K562 (cell line): ENCODE measurements at regions not wholly inside any gene's neighbourhood (a gene's known extent, or its start where the extent isn't known, plus 50 kb on each side); places are given as distances from the start of the nearest gene placed in this dataset.

Experiments
- ATAC-seq: fragments of 200-7000 bp; cut with Tn5 transposase; 3 replicates; pipeline ENCODE4 v1.9.1; 2020; ENCODE audit warnings: moderate library complexity
- BruUV-seq: library from RNA; stranded (reverse); fragments of 400-500 nt; replicated peaks from 2 replicates; lab custom pipeline; 2021; lab: Mats Ljungman, UMichigan
- CTCF ChIA-PET: fragments of 300-600 bp; formaldehyde crosslinking; extraction: SDS; loops from one replicate; lab custom pipeline; 2021; ENCODE audit warnings: low intra/inter-chr PET ratio; lab: Yijun Ruan, JAX
- POLR2A ChIA-PET: fragments of 300-600, 350-650 bp; sonication (Branson Sonifier 250); formaldehyde crosslinking; extraction: SDS; loops from one replicate; lab custom pipeline; 2021; ENCODE audit warnings: antibody characterized with exemption, inconsistent platforms; lab: Yijun Ruan, JAX
- DNase-seq, 4 experiments: peaks; one replicate each; pipeline versions ENCODE4 v3.0.0 to v3.0.0-alpha.2; 2011 to 2018; ENCODE audit warnings: low spot score in 3 of 4, mixed read lengths in 3 of 4; ENCODE audit errors: extremely low read depth in 1 of 4
- FAIRE-seq: peaks from 2 replicates; lab custom pipeline; 2011; peaks lifted over from hg19 to GRCh38; lab: Jason Lieb, UNC
- H2AFZ ChIP-seq: 2 replicates; pipeline ENCODE4 v1.6.0; 2011; ENCODE audit warnings: low read depth, low read length, control low read depth, inconsistent platforms
- H3K27ac ChIP-seq: fragments of 200-600 bp; 3 replicates; pipeline ENCODE4 v1.8.0; 2011; ENCODE audit warnings: low read depth, mild to moderate bottlenecking, control low read depth, inconsistent platforms, low read length, moderate library complexity, mixed read lengths; ENCODE audit errors: extremely low read depth
- H3K27me3 ChIP-seq, 2 experiments: fragments of 300-600 bp in 1 of 2; 2 replicates in 1 of 2; 3 replicates in 1 of 2; pipeline versions ENCODE4 v1.6.0 to v1.8.0; 2011; ENCODE audit warnings: inconsistent platforms in 2 of 2, low read length in 2 of 2, mild to moderate bottlenecking in 1 of 2, mixed read lengths in 1 of 2, moderate library complexity in 1 of 2; ENCODE audit not compliant: control insufficient read depth in 2 of 2, insufficient read depth in 2 of 2
- H3K36me3 ChIP-seq: fragments of 300-600 bp; 3 replicates; pipeline ENCODE4 v1.8.0; 2011; ENCODE audit warnings: mild to moderate bottlenecking, low read length, inconsistent platforms; ENCODE audit not compliant: control insufficient read depth, insufficient read depth
- H3K4me1 ChIP-seq, 2 experiments: fragments of 200-600 bp in 1 of 2; replicated peaks in 1 of 2; 2 replicates in 1 of 2; 3 replicates in 1 of 2; pipeline versions ENCODE4 v1.5.1 to v1.8.0; 2011; ENCODE audit warnings: inconsistent platforms in 2 of 2, low read length in 2 of 2, mild to moderate bottlenecking in 1 of 2, mixed read lengths in 1 of 2, moderate library complexity in 1 of 2; ENCODE audit not compliant: control insufficient read depth in 2 of 2, insufficient read depth in 2 of 2
- H3K4me2 ChIP-seq: 2 replicates; pipeline ENCODE4 v1.6.1; 2011; ENCODE audit warnings: low read length, control low read depth, inconsistent platforms, mixed read lengths; ENCODE audit not compliant: insufficient read depth
- H3K4me3 ChIP-seq: fragments of 200-600 bp; sonication (generic), shearing (Covaris generic); 2 replicates; pipeline ENCODE4 v1.5.1; 2016; ENCODE audit warnings: control low read depth, inconsistent platforms
- H3K79me2 ChIP-seq: fragments of 200-600 bp; 3 replicates; pipeline ENCODE4 v1.8.0; 2011; ENCODE audit warnings: low read length, inconsistent platforms; ENCODE audit not compliant: control insufficient read depth, insufficient read depth
- H3K9ac ChIP-seq, 2 experiments: 2 replicates each; pipeline versions ENCODE4 v1.6.0 to v1.6.1; 2011; ENCODE audit warnings: low read depth in 2 of 2, low read length in 2 of 2, control low read depth in 1 of 2, inconsistent platforms in 1 of 2, mild to moderate bottlenecking in 1 of 2, mixed read lengths in 1 of 2; ENCODE audit not compliant: insufficient read depth in 1 of 2
- H3K9me1 ChIP-seq: one replicate; pipeline ENCODE4 v1.6.0; 2011; ENCODE audit warnings: inconsistent platforms, mild to moderate bottlenecking, low read length, moderate library complexity; ENCODE audit not compliant: control insufficient read depth, insufficient read depth
- H3K9me3 ChIP-seq: replicated peaks from 2 replicates; pipeline ENCODE4 v1.5.1; 2011; ENCODE audit warnings: low read depth, low read length, inconsistent platforms; ENCODE audit not compliant: control insufficient read depth, insufficient read depth
- H4K20me1 ChIP-seq: replicated peaks from 2 replicates; pipeline ENCODE4 v1.6.1; 2011; ENCODE audit warnings: low read length, inconsistent platforms, mixed read lengths; ENCODE audit not compliant: control insufficient read depth, insufficient read depth
- ATF1 ChIP-seq, 2 experiments: fragments of 450-650 bp in 1 of 2; IDR thresholded peaks; 2 replicates each; pipeline ENCODE4 v1.6.1; 2016; ENCODE audit warnings: missing compliant biosample characterization in 1 of 2, missing genetic modification characterization in 1 of 2
- HCFC1 ChIP-seq: IDR thresholded peaks from 2 replicates; pipeline ENCODE4 v1.6.1; 2012; ENCODE audit warnings: low read depth, low read length, improper control_type of control experiment
- HIVEP1 ChIP-seq: fragments of 250-450 bp; sonication (Bioruptor Pico); IDR thresholded peaks from 2 replicates; pipeline ENCODE4 v1.4.0; 2020; ENCODE audit warnings: mild to moderate bottlenecking
- KAT2B ChIP-seq: IDR thresholded peaks from one replicate; pipeline ENCODE4 v1.6.1; 2012; ENCODE audit warnings: low read depth, mild to moderate bottlenecking, control low read depth, inconsistent platforms, low read length, moderate library complexity
- KLF6 ChIP-seq: fragments of 250-450 bp; sonication (Bioruptor Pico); IDR thresholded peaks from 2 replicates; pipeline ENCODE4 v1.4.0; 2020; ENCODE audit warnings: mild to moderate bottlenecking, moderate library complexity, borderline replicate concordance
- MIER1 ChIP-seq: fragments of 450-650 bp; IDR thresholded peaks from 2 replicates; pipeline ENCODE4 v1.6.1; 2016; ENCODE audit warnings: antibody characterized with exemption, mild to moderate bottlenecking, low read depth
- PHB2 ChIP-seq: fragments of 450-650 bp; IDR thresholded peaks from 2 replicates; pipeline ENCODE4 v1.6.1; 2017; ENCODE audit warnings: low read depth
- SP1 ChIP-seq: sonication (generic); formaldehyde crosslinking; IDR thresholded peaks from 2 replicates; pipeline ENCODE4 v1.8.1; 2022; ENCODE audit warnings: mild to moderate bottlenecking, missing genetic modification reagents
- TEAD2 ChIP-seq: fragments of 450-650 bp; IDR thresholded peaks from 2 replicates; pipeline ENCODE4 v1.6.1; 2016; ENCODE audit warnings: missing genetic modification characterization, control low read depth, missing compliant biosample characterization
- ZFPM2 ChIP-seq: fragments of 250-450 bp; sonication (Bioruptor Pico); IDR thresholded peaks from 2 replicates; pipeline ENCODE4 v1.5.1; 2022; ENCODE audit warnings: mild to moderate bottlenecking
- ZNF589 ChIP-seq: fragments of 200-800 bp; sonication (Bioruptor generic); IDR thresholded peaks from 2 replicates; pipeline ENCODE4 v1.6.1; 2016; ENCODE audit warnings: low read depth, missing genetic modification characterization, missing compliant biosample characterization
- WGBS: fragments of 100-300 bp; shearing (Covaris generic); methylation state at CpG from one replicate; pipeline ENCODE4 v1.1.6; 2016; ENCODE audit warnings: low coverage, mixed read lengths; ENCODE audit not compliant: insufficient coverage; ENCODE audit errors: missing lambda C conversion rate; 5-methylcytosine and 5-hydroxymethylcytosine counted together
- in situ Hi-C: fragments of 300-500 bp; cut with MboI; formaldehyde crosslinking; loops from 4 replicates; pipeline ENCODE4 v1.15.0; 2018; ENCODE audit warnings: inconsistent platforms, mixed read lengths
- intact Hi-C: fragments of 100-400 bp; cut with micrococcal nuclease; formaldehyde crosslinking; loops from 2 replicates; pipeline ENCODE4 v1.14.2; 2022
- TF ChIP-seq, protein P1 (sequence below): fragments of 450-650 bp; IDR thresholded peaks from 2 replicates; pipeline ENCODE4 v1.6.1; 2018; ENCODE audit not compliant: partially characterized antibody
- TF ChIP-seq, protein P2 (sequence below): fragments of 450-650 bp; formaldehyde crosslinking; IDR thresholded peaks from 2 replicates; pipeline ENCODE4 v1.4.0; 2020; ENCODE audit warnings: mild to moderate bottlenecking, moderate library complexity
- TF ChIP-seq, protein P3 (sequence below): fragments of 450-650 bp; conservative IDR thresholded peaks from 2 replicates; pipeline ENCODE4 v1.6.1; 2016; ENCODE audit warnings: missing genetic modification characterization, low read depth, mild to moderate bottlenecking, control low read depth, missing compliant biosample characterization
- TF ChIP-seq, protein P4 (sequence below): fragments of 450-650 bp; formaldehyde crosslinking; IDR thresholded peaks from 2 replicates; pipeline ENCODE4 v1.4.0; 2020; ENCODE audit warnings: mild to moderate bottlenecking, moderate library complexity

DNA sequence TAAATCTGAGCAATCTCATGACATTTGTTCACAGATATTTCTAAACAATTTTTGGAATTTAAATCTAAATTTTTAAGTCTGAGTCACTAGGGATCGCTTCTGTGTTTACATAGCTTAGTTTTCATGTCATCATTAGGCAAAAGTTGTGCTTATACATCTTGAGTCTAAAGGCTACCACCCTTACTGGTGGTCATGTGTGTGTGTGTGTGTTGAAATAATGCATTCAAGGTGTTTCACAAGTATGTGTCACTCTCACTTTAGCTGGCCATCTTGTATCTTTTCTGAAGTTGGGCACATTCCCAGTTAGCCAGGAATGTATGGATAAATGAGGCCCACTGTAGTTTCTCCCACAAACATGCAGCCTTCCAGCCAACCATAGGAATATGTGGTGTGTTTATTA, 1162.5 kb upstream of the PRMT6 start:
- H3K36me3 ChIP-seq, result no peaks in the 10 kb centered on the region
- no peak for FAIRE-seq
- POLR2A ChIA-PET, result no interaction called here
- TF ChIP-seq, protein P1, sequence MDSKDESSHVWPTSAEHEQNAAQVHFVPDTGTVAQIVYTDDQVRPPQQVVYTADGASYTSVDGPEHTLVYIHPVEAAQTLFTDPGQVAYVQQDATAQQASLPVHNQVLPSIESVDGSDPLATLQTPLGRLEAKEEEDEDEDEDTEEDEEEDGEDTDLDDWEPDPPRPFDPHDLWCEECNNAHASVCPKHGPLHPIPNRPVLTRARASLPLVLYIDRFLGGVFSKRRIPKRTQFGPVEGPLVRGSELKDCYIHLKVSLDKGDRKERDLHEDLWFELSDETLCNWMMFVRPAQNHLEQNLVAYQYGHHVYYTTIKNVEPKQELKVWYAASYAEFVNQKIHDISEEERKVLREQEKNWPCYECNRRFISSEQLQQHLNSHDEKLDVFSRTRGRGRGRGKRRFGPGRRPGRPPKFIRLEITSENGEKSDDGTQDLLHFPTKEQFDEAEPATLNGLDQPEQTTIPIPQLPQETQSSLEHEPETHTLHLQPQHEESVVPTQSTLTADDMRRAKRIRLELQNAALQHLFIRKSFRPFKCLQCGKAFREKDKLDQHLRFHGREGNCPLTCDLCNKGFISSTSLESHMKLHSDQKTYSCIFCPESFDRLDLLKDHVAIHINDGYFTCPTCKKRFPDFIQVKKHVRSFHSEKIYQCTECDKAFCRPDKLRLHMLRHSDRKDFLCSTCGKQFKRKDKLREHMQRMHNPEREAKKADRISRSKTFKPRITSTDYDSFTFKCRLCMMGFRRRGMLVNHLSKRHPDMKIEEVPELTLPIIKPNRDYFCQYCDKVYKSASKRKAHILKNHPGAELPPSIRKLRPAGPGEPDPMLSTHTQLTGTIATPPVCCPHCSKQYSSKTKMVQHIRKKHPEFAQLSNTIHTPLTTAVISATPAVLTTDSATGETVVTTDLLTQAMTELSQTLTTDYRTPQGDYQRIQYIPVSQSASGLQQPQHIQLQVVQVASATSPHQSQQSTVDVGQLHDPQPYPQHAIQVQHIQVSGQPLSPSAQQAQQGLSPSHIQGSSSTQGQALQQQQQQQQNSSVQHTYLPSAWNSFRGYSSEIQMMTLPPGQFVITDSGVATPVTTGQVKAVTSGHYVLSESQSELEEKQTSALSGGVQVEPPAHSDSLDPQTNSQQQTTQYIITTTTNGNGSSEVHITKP, result no peak
- TF ChIP-seq ZFPM2 (CRISPR knock-in tag), result no peak
- no peak for TF ChIP-seq HCFC1
- no peak for TF ChIP-seq ATF1 (CRISPR knock-in tag; IDR thresholded peaks at IDR 0.05)
- TF ChIP-seq ATF1 (tag; IDR thresholded peaks at IDR 0.05), result no peak
- TF ChIP-seq SP1 (CRISPR knock-in tag), result no peak
- no peak for TF ChIP-seq HIVEP1 (CRISPR knock-in tag)
- TF ChIP-seq, protein P2, sequence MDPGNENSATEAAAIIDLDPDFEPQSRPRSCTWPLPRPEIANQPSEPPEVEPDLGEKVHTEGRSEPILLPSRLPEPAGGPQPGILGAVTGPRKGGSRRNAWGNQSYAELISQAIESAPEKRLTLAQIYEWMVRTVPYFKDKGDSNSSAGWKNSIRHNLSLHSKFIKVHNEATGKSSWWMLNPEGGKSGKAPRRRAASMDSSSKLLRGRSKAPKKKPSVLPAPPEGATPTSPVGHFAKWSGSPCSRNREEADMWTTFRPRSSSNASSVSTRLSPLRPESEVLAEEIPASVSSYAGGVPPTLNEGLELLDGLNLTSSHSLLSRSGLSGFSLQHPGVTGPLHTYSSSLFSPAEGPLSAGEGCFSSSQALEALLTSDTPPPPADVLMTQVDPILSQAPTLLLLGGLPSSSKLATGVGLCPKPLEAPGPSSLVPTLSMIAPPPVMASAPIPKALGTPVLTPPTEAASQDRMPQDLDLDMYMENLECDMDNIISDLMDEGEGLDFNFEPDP (CRISPR knock-in tag), result no peak
- TF ChIP-seq MIER1, result no peak
- no peak for TF ChIP-seq KAT2B
- TF ChIP-seq, protein P3, sequence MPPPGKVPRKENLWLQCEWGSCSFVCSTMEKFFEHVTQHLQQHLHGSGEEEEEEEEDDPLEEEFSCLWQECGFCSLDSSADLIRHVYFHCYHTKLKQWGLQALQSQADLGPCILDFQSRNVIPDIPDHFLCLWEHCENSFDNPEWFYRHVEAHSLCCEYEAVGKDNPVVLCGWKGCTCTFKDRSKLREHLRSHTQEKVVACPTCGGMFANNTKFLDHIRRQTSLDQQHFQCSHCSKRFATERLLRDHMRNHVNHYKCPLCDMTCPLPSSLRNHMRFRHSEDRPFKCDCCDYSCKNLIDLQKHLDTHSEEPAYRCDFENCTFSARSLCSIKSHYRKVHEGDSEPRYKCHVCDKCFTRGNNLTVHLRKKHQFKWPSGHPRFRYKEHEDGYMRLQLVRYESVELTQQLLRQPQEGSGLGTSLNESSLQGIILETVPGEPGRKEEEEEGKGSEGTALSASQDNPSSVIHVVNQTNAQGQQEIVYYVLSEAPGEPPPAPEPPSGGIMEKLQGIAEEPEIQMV (tag), result no peak
- no peak for TF ChIP-seq TEAD2
- TF ChIP-seq PHB2, result no peak
- TF ChIP-seq ZNF589 (CRISPR knock-in tag), result no peak
- TF ChIP-seq, protein P4, sequence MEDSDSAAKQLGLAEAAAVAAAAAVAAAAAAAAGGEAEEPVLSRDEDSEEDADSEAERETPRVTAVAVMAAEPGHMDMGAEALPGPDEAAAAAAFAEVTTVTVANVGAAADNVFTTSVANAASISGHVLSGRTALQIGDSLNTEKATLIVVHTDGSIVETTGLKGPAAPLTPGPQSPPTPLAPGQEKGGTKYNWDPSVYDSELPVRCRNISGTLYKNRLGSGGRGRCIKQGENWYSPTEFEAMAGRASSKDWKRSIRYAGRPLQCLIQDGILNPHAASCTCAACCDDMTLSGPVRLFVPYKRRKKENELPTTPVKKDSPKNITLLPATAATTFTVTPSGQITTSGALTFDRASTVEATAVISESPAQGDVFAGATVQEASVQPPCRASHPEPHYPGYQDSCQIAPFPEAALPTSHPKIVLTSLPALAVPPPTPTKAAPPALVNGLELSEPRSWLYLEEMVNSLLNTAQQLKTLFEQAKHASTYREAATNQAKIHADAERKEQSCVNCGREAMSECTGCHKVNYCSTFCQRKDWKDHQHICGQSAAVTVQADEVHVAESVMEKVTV (CRISPR knock-in tag), result no peak
- TF ChIP-seq KLF6 (CRISPR knock-in tag), result no peak

More for the DNA sequence above, 1162.5 kb upstream of the PRMT6 start:
- DNase-seq (no peak), ATAC-seq (no peak)
- intact Hi-C loops, result no loop called here
- BruUV-seq, result no TSS peak
- Histone ChIP-seq H2AFZ (no peak overlapping the region), H3K27ac (no peak overlapping the region), H3K27me3 (no peaks in the 10 kb centered on the region), H3K4me2 (no peak overlapping the region), H3K9me3 (no peaks in the 10 kb centered on the region), H3K79me2 (no peaks in the 10 kb centered on the region), H3K9me1 (no peaks in the 10 kb centered on the region), H3K9ac (no peak overlapping the region), H3K4me1 (no peaks in the 10 kb centered on the region), H3K4me3 (no peak overlapping the region), H4K20me1 (no peaks in the 10 kb centered on the region)
- WGBS, result 0% methylated on average over 1 of the region's 1 CpG
- CTCF ChIA-PET, result no interaction called here
- in situ Hi-C loops, result no loop called here
